ENCODE measurements at regions not wholly inside any gene's neighbourhood (a gene's known extent, or its start where the extent isn't known, plus 50 kb on each side); places are given as distances from the start of the nearest gene placed in this dataset.

- no peak for TF ChIP-seq CTCF (IDR thresholded peaks at IDR 0.05; ENCODE audit: poor library complexity, severe bottlenecking)
- TF ChIP-seq EP300 (conservative IDR thresholded peaks at IDR 0.05; ENCODE audit: poor library complexity, severe bottlenecking), result no peak
- no peak for TF ChIP-seq EZH2 (IDR thresholded peaks at IDR 0.05; ENCODE audit: borderline replicate concordance, insufficient read depth, low read length, poor library complexity, severe bottlenecking)
- TF ChIP-seq MXI1 (conservative IDR thresholded peaks at IDR 0.05; ENCODE audit: poor library complexity, severe bottlenecking), result no peak
- no peak for TF ChIP-seq POLR2AphosphoS5 (IDR thresholded peaks at IDR 0.05)
- TF ChIP-seq TAF1 (IDR thresholded peaks at IDR 0.05; ENCODE audit: low read depth), result no peak
- no peak for TF ChIP-seq RAD21 (conservative IDR thresholded peaks at IDR 0.05)
- TF ChIP-seq REST (IDR thresholded peaks at IDR 0.05; ENCODE audit: borderline replicate concordance), result no peak
Observed at GRCh38 chr5:167777746-167778145, 513.7 kb upstream of the WWC1 start.
